H9 (cell line): ENCODE measurements at regions not wholly inside any gene's neighbourhood (a gene's known extent, or its start where the extent isn't known, plus 50 kb on each side); places are given as distances from the start of the nearest gene placed in this dataset.

ENCODE experiments used
- DNase-seq: peaks from one replicate; pipeline ENCODE4 v3.0.0-alpha.2; 2017
- H2AFZ ChIP-seq: one replicate; pipeline ENCODE4 v1.6.1; 2013; ENCODE audit warnings: mild to moderate bottlenecking, low read length, control low read depth, moderate library complexity
- H2AK5ac ChIP-seq: 2 replicates; pipeline ENCODE4 v1.6.1; 2013; ENCODE audit warnings: low read length, control low read depth, mixed read lengths; ENCODE audit not compliant: insufficient read length
- H2BK120ac ChIP-seq: one replicate; pipeline ENCODE4 v1.6.1; 2013; ENCODE audit warnings: low read depth, mild to moderate bottlenecking, low read length, control low read depth, inconsistent platforms; ENCODE audit not compliant: poor library complexity, severe bottlenecking
- H2BK12ac ChIP-seq: 2 replicates; pipeline ENCODE4 v1.6.1; 2013; ENCODE audit warnings: low read length, control low read depth, mixed read lengths, low read depth; ENCODE audit not compliant: insufficient read length
- H2BK15ac ChIP-seq: 2 replicates; pipeline ENCODE4 v1.6.1; 2013; ENCODE audit warnings: low read depth, low read length, control low read depth
- H2BK20ac ChIP-seq: one replicate; pipeline ENCODE4 v1.6.1; 2013; ENCODE audit warnings: low read depth, mild to moderate bottlenecking, low read length, control low read depth, inconsistent platforms; ENCODE audit not compliant: poor library complexity, severe bottlenecking
- H2BK5ac ChIP-seq: 2 replicates; pipeline ENCODE4 v1.6.1; 2013; ENCODE audit warnings: low read length, control low read depth, mixed read lengths; ENCODE audit not compliant: insufficient read length
- H3K14ac ChIP-seq: 2 replicates; pipeline ENCODE4 v1.6.1; 2013; ENCODE audit warnings: low read length, control low read depth; ENCODE audit not compliant: insufficient read depth
- H3K18ac ChIP-seq: 2 replicates; pipeline ENCODE4 v1.6.1; 2013; ENCODE audit warnings: low read depth, mild to moderate bottlenecking, mixed read lengths, low read length, control low read depth; ENCODE audit not compliant: insufficient read length
- H3K23ac ChIP-seq: 2 replicates; pipeline ENCODE4 v1.6.1; 2013; ENCODE audit warnings: low read length, control low read depth, mixed read lengths, low read depth; ENCODE audit not compliant: insufficient read length
- H3K23me2 ChIP-seq: 2 replicates; pipeline ENCODE4 v1.6.1; 2013; ENCODE audit warnings: low read depth, mild to moderate bottlenecking, mixed read lengths, low read length, control low read depth; ENCODE audit not compliant: insufficient read length, poor library complexity, severe bottlenecking
- H3K27ac ChIP-seq: 2 replicates; pipeline ENCODE4 v1.5.1; 2013; ENCODE audit warnings: low read length, control low read depth, mixed read lengths, low read depth; ENCODE audit not compliant: insufficient read length
- H3K27me3 ChIP-seq: 2 replicates; pipeline ENCODE4 v1.6.1; 2013; ENCODE audit warnings: low read length, control low read depth, inconsistent platforms; ENCODE audit not compliant: insufficient read depth
- H3K4ac ChIP-seq: 2 replicates; pipeline ENCODE4 v1.6.1; 2013; ENCODE audit warnings: low read depth, mild to moderate bottlenecking, control low read depth, inconsistent platforms, low read length, moderate library complexity
- H3K4me1 ChIP-seq: 2 replicates; pipeline ENCODE4 v1.6.1; 2013; ENCODE audit warnings: low read length, control low read depth, inconsistent platforms; ENCODE audit not compliant: insufficient read depth
- H3K4me2 ChIP-seq: 2 replicates; pipeline ENCODE4 v1.6.1; 2013; ENCODE audit warnings: low read length, control low read depth, mixed read lengths; ENCODE audit not compliant: insufficient read length, insufficient read depth
- H3K56ac ChIP-seq: 2 replicates; pipeline ENCODE4 v1.6.1; 2013; ENCODE audit warnings: low read depth, mild to moderate bottlenecking, mixed read lengths, low read length, control low read depth; ENCODE audit not compliant: insufficient read length
- H3K79me1 ChIP-seq: 2 replicates; pipeline ENCODE4 v1.6.1; 2013; ENCODE audit warnings: low read depth, mild to moderate bottlenecking, moderate library complexity, low read length, control low read depth, inconsistent platforms; ENCODE audit not compliant: insufficient read depth, poor library complexity, severe bottlenecking
- H3K79me2 ChIP-seq: 2 replicates; pipeline ENCODE4 v1.6.1; 2013; ENCODE audit warnings: low read length, control low read depth, inconsistent platforms; ENCODE audit not compliant: insufficient read depth
- H3K9ac ChIP-seq: 2 replicates; pipeline ENCODE4 v1.6.1; 2013; ENCODE audit warnings: low read length, control low read depth, mixed read lengths; ENCODE audit not compliant: insufficient read length; ENCODE audit errors: extremely low read depth
- H3K9me3 ChIP-seq: one replicate; pipeline ENCODE4 v1.6.1; 2013; ENCODE audit warnings: low read depth, low read length, inconsistent platforms; ENCODE audit not compliant: control insufficient read depth
- H3T11ph ChIP-seq: one replicate; pipeline ENCODE4 v1.6.1; 2013; ENCODE audit warnings: mild to moderate bottlenecking, low read length, control low read depth, inconsistent platforms
- H4K20me1 ChIP-seq: one replicate; pipeline ENCODE4 v1.6.1; 2013; ENCODE audit not compliant: control insufficient read depth, insufficient read length, insufficient read depth
- H4K5ac ChIP-seq: 2 replicates; pipeline ENCODE4 v1.6.1; 2013; ENCODE audit warnings: low read depth, mild to moderate bottlenecking, mixed read lengths, low read length, control low read depth; ENCODE audit not compliant: insufficient read length
- H4K8ac ChIP-seq: replicated peaks from 2 replicates; pipeline ENCODE4 v1.6.1; 2013; ENCODE audit warnings: low read length, control low read depth, mixed read lengths, low read depth; ENCODE audit not compliant: insufficient read length
- H4K91ac ChIP-seq: 2 replicates; pipeline ENCODE4 v1.6.1; 2013; ENCODE audit warnings: low read depth, mild to moderate bottlenecking, moderate library complexity, mixed read lengths, low read length, control low read depth; ENCODE audit not compliant: insufficient read length
- H3K27ac Mint-ChIP-seq, 3 experiments: 2 replicates in 2 of 3; 3 replicates in 1 of 3; pipeline ENCODE4 v1.8.0; 2020 to 2021; ENCODE audit warnings: mixed read lengths in 3 of 3, mild to moderate bottlenecking in 1 of 3, moderate library complexity in 1 of 3
- H3K27me3 Mint-ChIP-seq: 2 replicates; pipeline ENCODE4 v1.8.0; 2021; ENCODE audit warnings: low read depth, mild to moderate bottlenecking, moderate library complexity, mixed read lengths
- H3K36me3 Mint-ChIP-seq, 3 experiments: 2 replicates in 2 of 3; 3 replicates in 1 of 3; pipeline ENCODE4 v1.8.0; 2020 to 2021; ENCODE audit warnings: low read depth in 3 of 3, mixed read lengths in 3 of 3; ENCODE audit not compliant: insufficient read depth in 1 of 3
- H3K4me1 Mint-ChIP-seq, 2 experiments: 2 replicates each; pipeline ENCODE4 v1.8.0; 2020; ENCODE audit warnings: mixed read lengths in 2 of 2
- H3K4me3 Mint-ChIP-seq, 2 experiments: 2 replicates in 1 of 2; 3 replicates in 1 of 2; pipeline ENCODE4 v1.8.0; 2020 to 2021; ENCODE audit warnings: mild to moderate bottlenecking in 2 of 2, mixed read lengths in 2 of 2, moderate library complexity in 1 of 2
- H3K9me3 Mint-ChIP-seq, 2 experiments: 2 replicates in 1 of 2; 3 replicates in 1 of 2; pipeline ENCODE4 v1.8.0; 2020; ENCODE audit warnings: mild to moderate bottlenecking in 2 of 2, mixed read lengths in 2 of 2, moderate library complexity in 1 of 2
- WGBS: extraction: QIAGEN DNeasy Blood & Tissue Kit; methylation state at CpG from one replicate; pipeline ENCODE4 v1.1.7; 2013; ENCODE audit warnings: missing lambda C conversion rate, low lambda C conversion rate, mixed read lengths; ENCODE audit not compliant: insufficient read length; ENCODE audit errors: extremely low coverage; 5-methylcytosine and 5-hydroxymethylcytosine counted together
- TF ChIP-seq, protein P1 (sequence below): fragments of 200-600 bp; sonication (generic); conservative IDR thresholded peaks from 3 replicates; pipeline ENCODE4 v1.8.0; 2021; ENCODE audit warnings: antibody characterized with exemption, mild to moderate bottlenecking

- Histone ChIP-seq H3K4ac (no peak overlapping the region), H2AK5ac (no peak overlapping the region), H2BK5ac (no peak overlapping the region), H2BK120ac (no peak overlapping the region), H3K23ac (no peak overlapping the region), H4K20me1 (no peaks in the 10 kb centered on the region), H3K4me1 (no peaks in the 10 kb centered on the region), H3K27ac (no peak overlapping the region), H3K27me3 (no peaks in the 10 kb centered on the region), H3K9ac (no peak overlapping the region), H4K91ac (no peak overlapping the region), H4K8ac (no peak overlapping the region), H3K18ac (no peak overlapping the region), H2BK12ac (no peak overlapping the region), H4K5ac (no peak overlapping the region), H3K56ac (no peak overlapping the region), H3K23me2 (no peaks in the 10 kb centered on the region), H2BK20ac (no peak overlapping the region), H2BK15ac (no peak overlapping the region), H3K79me2 (no peaks in the 10 kb centered on the region), H3T11ph (no peak overlapping the region), H3K14ac (no peak overlapping the region), H2AFZ (no peak overlapping the region), H3K79me1 (no peaks in the 10 kb centered on the region), H3K4me2 (no peak overlapping the region), H3K9me3 (peaks cover 8% of the 10 kb centered on the region)
- no CpG with 5 or more reads among the region's 4 CpGs for WGBS
- Mint-ChIP-seq H3K27me3 (peaks cover 7% of the 10 kb centered on the region), H3K9me3 (peaks cover 13 to 27% of the 10 kb centered on the region in 2 experiments), H3K4me3 (no peak overlapping the region), H3K27ac (no peak overlapping the region), H3K4me1 (peaks cover 41 to 44% of the 10 kb centered on the region in 2 experiments), H3K36me3 (peaks cover 0 to 30% (median 13%) of the 10 kb centered on the region in 3 experiments; a peak in 5 of 7 replicates)
- TF ChIP-seq, protein P1, sequence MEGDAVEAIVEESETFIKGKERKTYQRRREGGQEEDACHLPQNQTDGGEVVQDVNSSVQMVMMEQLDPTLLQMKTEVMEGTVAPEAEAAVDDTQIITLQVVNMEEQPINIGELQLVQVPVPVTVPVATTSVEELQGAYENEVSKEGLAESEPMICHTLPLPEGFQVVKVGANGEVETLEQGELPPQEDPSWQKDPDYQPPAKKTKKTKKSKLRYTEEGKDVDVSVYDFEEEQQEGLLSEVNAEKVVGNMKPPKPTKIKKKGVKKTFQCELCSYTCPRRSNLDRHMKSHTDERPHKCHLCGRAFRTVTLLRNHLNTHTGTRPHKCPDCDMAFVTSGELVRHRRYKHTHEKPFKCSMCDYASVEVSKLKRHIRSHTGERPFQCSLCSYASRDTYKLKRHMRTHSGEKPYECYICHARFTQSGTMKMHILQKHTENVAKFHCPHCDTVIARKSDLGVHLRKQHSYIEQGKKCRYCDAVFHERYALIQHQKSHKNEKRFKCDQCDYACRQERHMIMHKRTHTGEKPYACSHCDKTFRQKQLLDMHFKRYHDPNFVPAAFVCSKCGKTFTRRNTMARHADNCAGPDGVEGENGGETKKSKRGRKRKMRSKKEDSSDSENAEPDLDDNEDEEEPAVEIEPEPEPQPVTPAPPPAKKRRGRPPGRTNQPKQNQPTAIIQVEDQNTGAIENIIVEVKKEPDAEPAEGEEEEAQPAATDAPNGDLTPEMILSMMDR: no peak
- no peak for DNase-seq
Observed at GRCh38 chr9:91145496-91145895, 216.2 kb downstream of the AUH start.
